Muscle layer of colon (tissue), 2 donors: ENCODE measurements at regions not wholly inside any gene's neighbourhood (a gene's known extent, or its start where the extent isn't known, plus 50 kb on each side); places are given as distances from the start of the nearest gene placed in this dataset.

ENCODE experiments used
- H3K27ac ChIP-seq: one replicate; pipeline ENCODE4 v1.7.0; 2013; ENCODE audit warnings: low read depth, mild to moderate bottlenecking, low read length, moderate library complexity
- H3K27me3 ChIP-seq, 2 donors: one replicate each; pipeline ENCODE4 v1.7.0; 2013; ENCODE audit warnings: low read length in 2 of 2, mild to moderate bottlenecking in 2 of 2; ENCODE audit not compliant: insufficient read depth in 2 of 2, control insufficient read depth in 1 of 2
- H3K36me3 ChIP-seq: one replicate; pipeline ENCODE4 v1.7.0; 2013; ENCODE audit warnings: mild to moderate bottlenecking, low read length; ENCODE audit not compliant: insufficient read depth
- H3K4me1 ChIP-seq: one replicate; pipeline ENCODE4 v1.7.0; 2013; ENCODE audit warnings: mild to moderate bottlenecking, low read length; ENCODE audit not compliant: insufficient read depth
- H3K4me3 ChIP-seq, 2 donors: one replicate each; pipeline ENCODE4 v1.7.0; 2013; ENCODE audit warnings: low read length in 2 of 2, low read depth in 1 of 2, mild to moderate bottlenecking in 1 of 2, moderate library complexity in 1 of 2
- H3K9ac ChIP-seq: one replicate; pipeline ENCODE4 v1.7.0; 2013; ENCODE audit warnings: low read length
- H3K9me3 ChIP-seq: one replicate; pipeline ENCODE4 v1.7.0; 2013; ENCODE audit warnings: mild to moderate bottlenecking, low read length
- donor health status: abdominal sarcoma.
- donor health status: Adenocarcinoma of cecum.

- no peaks in the 10 kb centered on the region for H3K36me3 ChIP-seq
- peaks cover 40% of the 10 kb centered on the region for H3K4me1 ChIP-seq
- H3K27me3 ChIP-seq: no peaks in the 10 kb centered on the region
- H3K4me3 ChIP-seq: no peak overlapping the region
- H3K9ac ChIP-seq: no peak overlapping the region
- H3K27ac ChIP-seq: no peak overlapping the region
- H3K9me3 ChIP-seq: no peaks in the 10 kb centered on the region
Measured at GRCh38 chr1:221437171-221437570, 304.7 kb downstream of the DUSP10 start.

DNA sequence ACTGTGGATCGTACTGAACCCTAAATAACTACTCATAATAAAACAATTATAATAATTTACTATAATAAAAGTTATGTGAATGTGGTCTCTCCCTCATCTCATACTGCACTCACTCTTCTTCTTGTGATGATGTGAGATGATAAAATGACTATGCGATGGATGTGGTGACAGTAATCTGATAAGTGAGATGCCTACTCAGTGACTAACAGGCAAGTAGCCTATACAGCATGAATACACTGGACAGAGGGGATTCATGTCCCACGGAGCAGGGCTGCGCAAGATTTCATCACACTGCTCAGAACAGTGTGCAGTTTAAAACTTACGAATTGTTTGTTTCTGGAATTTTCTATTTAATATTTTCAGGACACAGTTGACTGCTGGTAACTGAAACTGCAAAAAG lies 304.0 kb downstream of the DUSP10 start:
- Histone ChIP-seq H3K9me3 (no peaks in the 10 kb centered on the region), H3K4me1 (peaks cover 38% of the 10 kb centered on the region), H3K9ac (no peak overlapping the region), H3K36me3 (no peaks in the 10 kb centered on the region), H3K27me3 (no peaks in the 10 kb centered on the region), H3K27ac (no peak overlapping the region), H3K4me3 (no peak overlapping the region)

- no peaks in the 10 kb centered on the region for H3K9me3 ChIP-seq
- no peak overlapping the region for H3K9ac ChIP-seq
- H3K36me3 ChIP-seq: no peaks in the 10 kb centered on the region
- H3K27ac ChIP-seq: no peak overlapping the region
- peaks cover 44% of the 10 kb centered on the region for H3K4me1 ChIP-seq
- H3K4me3 ChIP-seq: no peak overlapping the region
- no peaks in the 10 kb centered on the region for H3K27me3 ChIP-seq
Measured at GRCh38 chr1:221439008-221439746, 302.7 kb downstream of the DUSP10 start.

- Histone ChIP-seq H3K9ac (no peak overlapping the region), H3K27me3 (no peaks in the 10 kb centered on the region), H3K4me1 (peaks cover 47% of the 10 kb centered on the region), H3K36me3 (no peaks in the 10 kb centered on the region), H3K27ac (peak overlapping the region; percentile 76), H3K9me3 (no peaks in the 10 kb centered on the region), H3K4me3 (peak overlapping the region in 1 of 2 donors; percentile 12)
Measured at GRCh38 chr1:221439747-221440501, 302.0 kb downstream of the DUSP10 start.

DNA sequence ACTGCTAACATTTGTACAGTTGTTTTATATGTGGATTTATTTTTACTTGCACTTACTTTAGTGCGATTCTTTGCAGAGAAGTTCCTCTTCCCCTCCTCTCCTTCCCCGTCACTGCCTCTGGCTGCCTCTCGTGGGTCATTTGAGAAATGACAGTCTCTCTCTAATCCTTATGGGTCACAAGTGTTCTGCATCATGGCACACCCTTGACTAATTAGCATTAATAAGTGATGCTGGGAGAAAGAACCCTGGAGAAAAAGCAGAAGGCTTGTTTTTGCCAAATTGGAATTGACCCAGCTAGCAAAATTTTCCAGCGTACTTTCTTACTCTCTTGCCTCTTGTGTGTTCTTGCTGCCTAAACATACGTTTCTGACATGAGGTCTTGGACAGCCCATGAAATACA lies 301.2 kb downstream of the DUSP10 start:
- peak overlapping the region in 1 of 2 donors; percentile 12 for H3K4me3 ChIP-seq
- H3K27ac ChIP-seq: peak overlapping the region; percentile 76
- H3K4me1 ChIP-seq: peaks cover 40% of the 10 kb centered on the region
- no peaks in the 10 kb centered on the region for H3K9me3 ChIP-seq
- H3K9ac ChIP-seq: no peak overlapping the region
- H3K27me3 ChIP-seq: no peaks in the 10 kb centered on the region
- H3K36me3 ChIP-seq: no peaks in the 10 kb centered on the region

DNA sequence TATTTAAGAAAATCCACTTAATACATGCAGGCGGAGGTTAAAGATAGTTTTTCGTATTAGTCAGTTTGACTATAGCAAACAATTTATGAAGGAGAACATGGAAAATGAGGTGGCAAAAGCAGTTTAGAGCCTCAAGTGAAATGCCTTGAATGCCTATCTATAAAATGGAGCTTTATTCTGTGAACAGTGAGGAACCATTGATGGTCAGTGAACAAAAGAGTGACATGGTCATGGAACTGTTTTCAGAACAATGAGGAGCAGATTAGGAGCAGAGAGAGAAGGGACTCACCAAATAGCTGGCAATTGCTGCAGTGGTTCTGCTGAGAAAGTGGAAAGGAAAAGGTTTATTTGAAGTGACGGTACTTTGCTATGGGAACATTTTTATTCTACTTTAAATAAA lies 299.8 kb downstream of the DUSP10 start:
- no peaks in the 10 kb centered on the region for H3K36me3 ChIP-seq
- no peaks in the 10 kb centered on the region for H3K9me3 ChIP-seq
- peaks cover 38% of the 10 kb centered on the region for H3K4me1 ChIP-seq
- no peaks in the 10 kb centered on the region for H3K27me3 ChIP-seq
- no peak overlapping the region for H3K9ac ChIP-seq
- no peak overlapping the region for H3K27ac ChIP-seq
- no peak overlapping the region for H3K4me3 ChIP-seq

- Histone ChIP-seq H3K36me3 (no peaks in the 10 kb centered on the region), H3K27ac (no peak overlapping the region), H3K9ac (no peak overlapping the region), H3K27me3 (no peaks in the 10 kb centered on the region), H3K4me1 (peaks cover 48% of the 10 kb centered on the region), H3K9me3 (no peaks in the 10 kb centered on the region), H3K4me3 (no peak overlapping the region)
Measured at GRCh38 chr1:221444346-221444745, 297.5 kb downstream of the DUSP10 start.

DNA sequence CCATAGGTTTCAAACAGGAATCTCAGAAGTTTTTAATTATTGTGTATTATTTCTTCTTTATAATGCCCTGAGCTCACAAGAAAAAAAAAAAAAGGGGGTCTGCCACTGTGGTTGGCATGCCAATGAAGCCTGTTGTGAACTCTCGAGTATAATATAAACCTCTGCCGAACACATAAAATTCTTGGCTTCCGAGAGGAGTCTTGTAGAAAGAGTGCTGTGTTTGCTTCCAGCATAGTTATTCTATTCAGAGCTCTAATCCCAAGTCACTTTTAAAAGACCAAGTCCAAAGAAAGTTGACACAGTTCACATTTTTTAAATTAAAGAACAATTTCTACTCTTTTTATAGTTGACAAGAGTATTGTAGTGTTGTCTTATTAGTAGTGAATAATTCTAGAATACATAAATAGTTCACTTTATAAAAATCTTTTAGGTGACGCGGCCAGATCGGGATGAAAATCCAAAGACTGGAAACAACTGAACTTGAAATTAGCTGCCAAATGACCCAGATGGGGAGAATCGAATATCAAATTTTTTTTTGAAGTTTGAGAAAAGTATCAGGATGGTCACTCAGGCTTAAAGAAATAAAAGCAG lies 293.2 kb downstream of the DUSP10 start:
- peak overlapping the region; percentile 38 for H3K27ac ChIP-seq
- H3K4me1 ChIP-seq: peaks cover 22% of the 10 kb centered on the region
- no peaks in the 10 kb centered on the region for H3K9me3 ChIP-seq
- H3K36me3 ChIP-seq: no peaks in the 10 kb centered on the region
- H3K4me3 ChIP-seq: no peak overlapping the region
- H3K9ac ChIP-seq: no peak overlapping the region
- no peaks in the 10 kb centered on the region for H3K27me3 ChIP-seq

DNA sequence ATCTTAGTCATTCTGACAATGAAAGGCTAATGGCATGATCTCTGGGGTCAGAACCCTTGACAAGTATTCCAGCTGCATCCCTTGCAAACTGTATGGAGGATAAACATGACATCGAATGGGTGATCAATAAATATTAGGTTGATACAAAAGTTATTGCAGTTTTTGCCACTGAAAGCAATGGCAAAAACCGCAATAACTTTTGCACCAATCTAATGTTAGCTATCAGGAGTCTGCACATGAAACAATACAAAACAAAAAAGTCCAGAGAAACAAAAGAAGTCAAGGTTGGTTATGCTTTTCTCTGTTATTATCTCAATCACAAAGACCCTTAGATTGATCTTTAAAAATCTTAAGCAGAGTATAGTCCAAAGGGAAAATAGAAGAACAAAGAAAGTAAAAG lies 292.7 kb downstream of the DUSP10 start:
- peaks cover 17% of the 10 kb centered on the region for H3K4me1 ChIP-seq
- H3K27me3 ChIP-seq: no peaks in the 10 kb centered on the region
- peak overlapping the region; percentile 38 for H3K27ac ChIP-seq
- no peak overlapping the region for H3K9ac ChIP-seq
- no peaks in the 10 kb centered on the region for H3K9me3 ChIP-seq
- no peaks in the 10 kb centered on the region for H3K36me3 ChIP-seq
- no peak overlapping the region for H3K4me3 ChIP-seq

- H3K36me3 ChIP-seq: no peaks in the 10 kb centered on the region
- no peaks in the 10 kb centered on the region for H3K9me3 ChIP-seq
- no peak overlapping the region for H3K4me3 ChIP-seq
- H3K9ac ChIP-seq: no peak overlapping the region
- no peaks in the 10 kb centered on the region for H3K27me3 ChIP-seq
- peak overlapping the region; percentile 38 for H3K27ac ChIP-seq
- H3K4me1 ChIP-seq: peaks cover 13% of the 10 kb centered on the region
Measured at GRCh38 chr1:221449801-221450470, 292.0 kb downstream of the DUSP10 start.

- Histone ChIP-seq H3K9ac (no peak overlapping the region), H3K27ac (no peak overlapping the region), H3K4me1 (peaks cover 13% of the 10 kb centered on the region), H3K4me3 (no peak overlapping the region), H3K9me3 (no peaks in the 10 kb centered on the region), H3K27me3 (no peaks in the 10 kb centered on the region), H3K36me3 (no peaks in the 10 kb centered on the region)
Measured at GRCh38 chr1:221451741-221452140, 290.1 kb downstream of the DUSP10 start.
